WTC11 (cell line): ENCODE measurements at regions not wholly inside any gene's neighbourhood (a gene's known extent, or its start where the extent isn't known, plus 50 kb on each side); places are given as distances from the start of the nearest gene placed in this dataset.

Experiments used
- ATAC-seq: fragments of 200-7000 bp; cut with Tn5 transposase; 2 replicates; pipeline ENCODE4 v1.10.0; 2021; ENCODE audit warnings: mild to moderate bottlenecking, moderate library complexity
- CTCF ChIA-PET: fragments of 300-600 bp; sonication (Branson Sonifier 250); formaldehyde crosslinking; loops from one replicate; lab custom pipeline; 2021; ENCODE audit warnings: antibody characterized with exemption; lab: Charles Lee
- POLR2A ChIA-PET: fragments of 350-600 bp; sonication (Branson Sonifier 250); formaldehyde crosslinking; loops from one replicate; lab custom pipeline; 2021; ENCODE audit warnings: antibody characterized with exemption; lab: Charles Lee
- DNase-seq: peaks from one replicate; pipeline ENCODE4 v3.0.0; 2021; ENCODE audit warnings: low spot score
- H3K27ac Mint-ChIP-seq: 2 replicates; pipeline ENCODE4 v1.8.0; 2021; ENCODE audit warnings: mixed read lengths
- H3K27me3 Mint-ChIP-seq: 2 replicates; pipeline ENCODE4 v1.8.0; 2021; ENCODE audit warnings: low read depth, mild to moderate bottlenecking, moderate library complexity, mixed read lengths
- H3K36me3 Mint-ChIP-seq: 2 replicates; pipeline ENCODE4 v1.8.0; 2021; ENCODE audit warnings: mixed read lengths
- H3K4me1 Mint-ChIP-seq: 2 replicates; pipeline ENCODE4 v1.8.0; 2022; ENCODE audit warnings: mixed read lengths
- H3K4me3 Mint-ChIP-seq: 2 replicates; pipeline ENCODE4 v1.8.0; 2021; ENCODE audit warnings: mild to moderate bottlenecking, moderate library complexity, mixed read lengths
- H3K9me3 Mint-ChIP-seq: 2 replicates; pipeline ENCODE4 v1.8.0; 2021; ENCODE audit warnings: mixed read lengths
- ATF3 ChIP-seq: sonication (generic); formaldehyde crosslinking; conservative IDR thresholded peaks from 2 replicates; pipeline ENCODE4 v1.8.1; 2022; ENCODE audit warnings: mild to moderate bottlenecking, missing genetic modification reagents
- CDX4 ChIP-seq: fragments of 250-450 bp; sonication (Bioruptor Pico); IDR thresholded peaks from 2 replicates; pipeline ENCODE4 v1.9.0; 2021; ENCODE audit warnings: moderate library complexity, mild to moderate bottlenecking, inconsistent platforms, borderline replicate concordance
- CREM ChIP-seq: sonication (generic); formaldehyde crosslinking; IDR thresholded peaks from 2 replicates; pipeline ENCODE4 v1.8.1; 2022; ENCODE audit warnings: mild to moderate bottlenecking, missing genetic modification reagents, moderate library complexity
- EMX1 ChIP-seq: fragments of 250-450 bp; sonication (Bioruptor Pico); IDR thresholded peaks from 2 replicates; pipeline ENCODE4 v1.8.0; 2021; ENCODE audit warnings: mild to moderate bottlenecking
- FOXJ3 ChIP-seq: sonication (generic); formaldehyde crosslinking; IDR thresholded peaks from 2 replicates; pipeline ENCODE4 v1.9.0; 2021; ENCODE audit warnings: missing genetic modification reagents, mild to moderate bottlenecking, borderline replicate concordance
- FOXP1 ChIP-seq: sonication (generic); formaldehyde crosslinking; IDR thresholded peaks from 2 replicates; pipeline ENCODE4 v1.8.0; 2022; ENCODE audit warnings: missing genetic modification reagents, mild to moderate bottlenecking, moderate library complexity, borderline replicate concordance
- IRF1 ChIP-seq: sonication (generic); formaldehyde crosslinking; IDR thresholded peaks from 2 replicates; pipeline ENCODE4 v1.8.0; 2023; ENCODE audit warnings: missing genetic modification reagents
- JUN ChIP-seq: sonication (generic); formaldehyde crosslinking; IDR thresholded peaks from 2 replicates; pipeline ENCODE4 v1.8.0; 2023; ENCODE audit warnings: mild to moderate bottlenecking, missing genetic modification reagents
- NFYB ChIP-seq: sonication (generic); formaldehyde crosslinking; conservative IDR thresholded peaks from 2 replicates; pipeline ENCODE4 v1.8.0; 2022; ENCODE audit warnings: low read depth, missing genetic modification reagents
- RORB ChIP-seq: fragments of 250-450 bp; sonication (Bioruptor Pico); IDR thresholded peaks from 2 replicates; pipeline ENCODE4 v1.9.0; 2021; ENCODE audit warnings: mild to moderate bottlenecking
- SMAD4 ChIP-seq: sonication (generic); formaldehyde crosslinking; IDR thresholded peaks from 2 replicates; pipeline ENCODE4 v1.8.0; 2022; ENCODE audit warnings: mild to moderate bottlenecking, missing genetic modification reagents
- SOX15 ChIP-seq: fragments of 250-450 bp; sonication (Bioruptor Pico); IDR thresholded peaks from 2 replicates; pipeline ENCODE4 v1.9.0; 2021; ENCODE audit warnings: mild to moderate bottlenecking
- USF1 ChIP-seq: sonication (generic); formaldehyde crosslinking; IDR thresholded peaks from 2 replicates; pipeline ENCODE4 v1.8.0; 2022; ENCODE audit warnings: mild to moderate bottlenecking, missing genetic modification reagents
- ZNF121 ChIP-seq: sonication (generic); formaldehyde crosslinking; IDR thresholded peaks from 2 replicates; pipeline ENCODE4 v1.8.0; 2023; ENCODE audit warnings: missing genetic modification reagents
- ZNF232 ChIP-seq: sonication (generic); formaldehyde crosslinking; IDR thresholded peaks from 2 replicates; pipeline ENCODE4 v1.8.0; 2022; ENCODE audit warnings: mild to moderate bottlenecking, missing genetic modification reagents
- ZNF396 ChIP-seq: fragments of 250-450 bp; sonication (Bioruptor Pico); IDR thresholded peaks from 2 replicates; pipeline ENCODE4 v1.8.0; 2021; ENCODE audit warnings: mild to moderate bottlenecking, moderate library complexity, borderline replicate concordance
- ZNF671 ChIP-seq: fragments of 250-450 bp; sonication (Bioruptor Pico); IDR thresholded peaks from 2 replicates; pipeline ENCODE4 v1.8.0; 2021; ENCODE audit warnings: mild to moderate bottlenecking
- TF ChIP-seq, protein P1 (sequence below): sonication (generic); formaldehyde crosslinking; IDR thresholded peaks from 2 replicates; pipeline ENCODE4 v1.8.1; 2023; ENCODE audit warnings: mild to moderate bottlenecking, missing genetic modification reagents, moderate library complexity
- TF ChIP-seq, protein P2 (sequence below): sonication (generic); formaldehyde crosslinking; IDR thresholded peaks from 2 replicates; pipeline ENCODE4 v1.8.1; 2023; ENCODE audit warnings: mild to moderate bottlenecking, missing genetic modification reagents, moderate library complexity
- TF ChIP-seq, protein P3 (sequence below): fragments of 250-450 bp; sonication (Bioruptor Pico); conservative IDR thresholded peaks from 2 replicates; pipeline ENCODE4 v1.9.0; 2021; ENCODE audit warnings: mild to moderate bottlenecking
- TF ChIP-seq, protein P4 (sequence below): sonication (generic); formaldehyde crosslinking; IDR thresholded peaks from 2 replicates; pipeline ENCODE4 v1.8.1; 2022; ENCODE audit warnings: missing genetic modification reagents, borderline replicate concordance
- TF ChIP-seq, protein P5 (sequence below): sonication (generic); formaldehyde crosslinking; IDR thresholded peaks from 2 replicates; pipeline ENCODE4 v1.8.1; 2022; ENCODE audit warnings: low read depth, missing genetic modification reagents, borderline replicate concordance
- TF ChIP-seq, protein P6 (sequence below): fragments of 250-450 bp; sonication (Bioruptor Pico); IDR thresholded peaks from 2 replicates; pipeline ENCODE4 v1.8.0; 2021; ENCODE audit warnings: mild to moderate bottlenecking

- TF ChIP-seq ZNF232 (CRISPR knock-in tag) (no peak), RORB (CRISPR knock-in tag) (no peak)
Observed at GRCh38 chr20:59416916-59417315, 116.5 kb downstream of the EDN3 start (continued).

DNA sequence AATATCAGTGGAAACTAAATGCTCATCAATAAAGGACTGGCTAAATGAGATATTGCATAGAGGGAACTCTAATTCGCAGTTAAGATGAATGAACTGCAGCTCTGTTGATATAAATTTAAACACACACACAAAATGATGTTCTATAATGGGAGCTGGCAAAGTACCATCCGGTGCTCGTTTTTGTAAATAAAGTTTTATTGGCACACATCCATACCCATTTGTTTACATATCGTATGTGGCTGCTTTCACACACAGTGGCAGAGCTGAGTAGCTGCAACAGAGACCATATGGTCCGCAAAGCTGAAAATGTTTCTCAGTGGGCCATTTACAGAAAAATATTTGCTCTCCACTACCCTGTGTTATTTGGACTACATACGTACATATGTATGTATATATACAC lies 120.7 kb downstream of the EDN3 start:
- no peaks in the 10 kb centered on the region for H3K9me3 Mint-ChIP-seq
- ChIA-PET CTCF (interaction anchor here (1.3 kb wide), 1 partner anchor 75 kb away, joined by 6 read pairs; no protein-coding TSS in a partner anchor), POLR2A (no interaction called here)
- H3K36me3 Mint-ChIP-seq, result no peaks in the 10 kb centered on the region
- no peak overlapping the region for H3K4me3 Mint-ChIP-seq
- H3K27me3 Mint-ChIP-seq, result peaks cover 5% of the 10 kb centered on the region; the same call in 1 of the 2 replicates
- H3K4me1 Mint-ChIP-seq, result no peaks in the 10 kb centered on the region
- ATAC-seq, result no peak
- DNase-seq, result no peak
- TF ChIP-seq USF1 (CRISPR knock-in tag) (no peak), SMAD4 (CRISPR knock-in tag) (no peak), FOXJ3 (CRISPR knock-in tag) (no peak), IRF1 (CRISPR knock-in tag) (no peak), CDX4 (CRISPR knock-in tag) (no peak), ZNF232 (CRISPR knock-in tag) (no peak), FOXP1 (no peak), ZNF121 (no peak), ZNF396 (CRISPR knock-in tag) (no peak), EMX1 (CRISPR knock-in tag) (no peak), RORB (CRISPR knock-in tag) (no peak), CREM (CRISPR knock-in tag) (no peak)
- TF ChIP-seq, protein P1, sequence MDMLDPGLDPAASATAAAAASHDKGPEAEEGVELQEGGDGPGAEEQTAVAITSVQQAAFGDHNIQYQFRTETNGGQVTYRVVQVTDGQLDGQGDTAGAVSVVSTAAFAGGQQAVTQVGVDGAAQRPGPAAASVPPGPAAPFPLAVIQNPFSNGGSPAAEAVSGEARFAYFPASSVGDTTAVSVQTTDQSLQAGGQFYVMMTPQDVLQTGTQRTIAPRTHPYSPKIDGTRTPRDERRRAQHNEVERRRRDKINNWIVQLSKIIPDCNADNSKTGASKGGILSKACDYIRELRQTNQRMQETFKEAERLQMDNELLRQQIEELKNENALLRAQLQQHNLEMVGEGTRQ (CRISPR knock-in tag), result no peak
- TF ChIP-seq, protein P2, sequence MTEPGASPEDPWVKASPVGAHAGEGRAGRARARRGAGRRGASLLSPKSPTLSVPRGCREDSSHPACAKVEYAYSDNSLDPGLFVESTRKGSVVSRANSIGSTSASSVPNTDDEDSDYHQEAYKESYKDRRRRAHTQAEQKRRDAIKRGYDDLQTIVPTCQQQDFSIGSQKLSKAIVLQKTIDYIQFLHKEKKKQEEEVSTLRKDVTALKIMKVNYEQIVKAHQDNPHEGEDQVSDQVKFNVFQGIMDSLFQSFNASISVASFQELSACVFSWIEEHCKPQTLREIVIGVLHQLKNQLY (CRISPR knock-in tag), result no peak
- TF ChIP-seq, protein P3, sequence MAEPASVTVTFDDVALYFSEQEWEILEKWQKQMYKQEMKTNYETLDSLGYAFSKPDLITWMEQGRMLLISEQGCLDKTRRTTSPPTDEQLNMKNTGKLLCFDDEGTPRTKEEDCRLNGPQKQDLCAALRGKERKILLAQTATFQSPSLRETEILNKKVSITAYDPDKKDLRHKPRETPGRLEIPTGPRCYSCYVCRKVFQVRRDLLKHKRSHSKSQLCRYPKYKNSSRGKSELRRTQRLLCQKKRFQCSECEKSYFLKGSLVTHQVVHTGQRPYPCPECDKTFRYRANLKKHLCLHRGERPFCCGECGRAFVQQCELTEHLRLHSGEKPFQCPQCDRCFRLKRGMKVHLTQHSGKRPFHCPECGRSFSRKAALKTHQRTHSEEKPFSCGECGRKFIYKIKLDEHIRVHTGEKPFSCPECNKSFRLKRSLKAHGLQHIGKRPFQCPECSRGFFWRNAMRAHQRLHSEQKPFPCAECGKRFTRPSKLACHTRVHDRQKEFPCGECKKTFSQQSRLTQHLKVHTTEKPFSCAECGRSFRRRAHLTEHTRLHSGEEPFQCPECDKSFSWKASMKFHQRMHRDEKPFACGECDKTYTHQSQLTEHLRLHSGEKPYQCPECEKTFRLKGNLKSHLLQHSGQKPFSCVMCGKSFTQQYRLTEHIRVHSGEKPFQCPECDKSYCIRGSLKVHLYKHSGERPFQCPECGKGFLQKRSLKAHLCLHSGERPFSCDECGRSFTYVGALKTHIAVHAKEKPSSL, result no peak
- no peak overlapping the region for H3K27ac Mint-ChIP-seq

DNA sequence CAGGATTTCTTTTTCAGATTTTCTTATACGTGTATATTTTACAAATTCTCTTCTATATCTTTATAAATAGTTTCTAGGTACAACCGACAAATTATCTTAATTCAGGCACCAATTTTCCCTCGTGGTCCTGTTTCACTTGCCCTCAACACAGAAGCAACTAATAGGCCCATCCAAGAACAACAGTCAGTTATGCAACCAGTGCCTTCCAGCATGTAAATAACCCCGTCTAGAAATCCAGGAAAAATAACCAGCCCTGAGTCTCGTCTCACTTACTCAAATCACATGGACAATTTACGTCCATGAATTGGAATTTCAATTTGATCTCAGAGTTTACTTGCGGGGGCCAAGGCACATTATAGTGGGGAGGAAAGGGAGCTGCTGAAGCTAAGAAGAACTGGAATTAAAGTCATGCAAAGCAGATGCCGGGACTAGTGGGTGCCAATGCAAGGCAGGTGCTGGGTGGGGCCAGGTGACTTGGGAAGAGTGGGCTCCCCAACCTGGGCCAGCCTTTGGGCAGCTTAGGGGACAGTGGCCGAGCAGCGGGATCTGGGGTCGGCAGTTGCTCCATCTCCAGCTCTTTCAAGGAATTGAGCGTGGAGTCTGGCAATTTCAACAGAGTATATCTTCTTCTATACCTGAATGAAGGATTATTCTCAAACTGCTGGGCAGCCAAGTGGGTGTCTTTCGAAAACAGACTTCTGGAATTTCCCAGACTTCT lies 121.7 kb downstream of the EDN3 start:
- CTCF ChIA-PET, result no interaction called here
- POLR2A ChIA-PET, result no interaction called here
- TF ChIP-seq FOXP1, result no peak
- no peak for TF ChIP-seq NFYB (CRISPR knock-in tag)
- no peak for TF ChIP-seq ATF3
- TF ChIP-seq, protein P4, sequence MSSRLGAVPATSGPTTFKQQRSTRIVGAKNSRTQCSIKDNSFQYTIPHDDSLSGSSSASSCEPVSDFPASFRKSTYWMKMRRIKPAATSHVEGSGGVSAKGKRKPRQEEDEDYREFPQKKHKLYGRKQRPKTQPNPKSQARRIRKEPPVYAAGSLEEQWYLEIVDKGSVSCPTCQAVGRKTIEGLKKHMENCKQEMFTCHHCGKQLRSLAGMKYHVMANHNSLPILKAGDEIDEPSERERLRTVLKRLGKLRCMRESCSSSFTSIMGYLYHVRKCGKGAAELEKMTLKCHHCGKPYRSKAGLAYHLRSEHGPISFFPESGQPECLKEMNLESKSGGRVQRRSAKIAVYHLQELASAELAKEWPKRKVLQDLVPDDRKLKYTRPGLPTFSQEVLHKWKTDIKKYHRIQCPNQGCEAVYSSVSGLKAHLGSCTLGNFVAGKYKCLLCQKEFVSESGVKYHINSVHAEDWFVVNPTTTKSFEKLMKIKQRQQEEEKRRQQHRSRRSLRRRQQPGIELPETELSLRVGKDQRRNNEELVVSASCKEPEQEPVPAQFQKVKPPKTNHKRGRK (CRISPR knock-in tag), result no peak
- TF ChIP-seq, protein P5, sequence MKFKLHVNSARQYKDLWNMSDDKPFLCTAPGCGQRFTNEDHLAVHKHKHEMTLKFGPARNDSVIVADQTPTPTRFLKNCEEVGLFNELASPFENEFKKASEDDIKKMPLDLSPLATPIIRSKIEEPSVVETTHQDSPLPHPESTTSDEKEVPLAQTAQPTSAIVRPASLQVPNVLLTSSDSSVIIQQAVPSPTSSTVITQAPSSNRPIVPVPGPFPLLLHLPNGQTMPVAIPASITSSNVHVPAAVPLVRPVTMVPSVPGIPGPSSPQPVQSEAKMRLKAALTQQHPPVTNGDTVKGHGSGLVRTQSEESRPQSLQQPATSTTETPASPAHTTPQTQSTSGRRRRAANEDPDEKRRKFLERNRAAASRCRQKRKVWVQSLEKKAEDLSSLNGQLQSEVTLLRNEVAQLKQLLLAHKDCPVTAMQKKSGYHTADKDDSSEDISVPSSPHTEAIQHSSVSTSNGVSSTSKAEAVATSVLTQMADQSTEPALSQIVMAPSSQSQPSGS (CRISPR knock-in tag), result no peak
- TF ChIP-seq ZNF671, result no peak
- no peak for TF ChIP-seq JUN (CRISPR knock-in tag)
- TF ChIP-seq, protein P6, sequence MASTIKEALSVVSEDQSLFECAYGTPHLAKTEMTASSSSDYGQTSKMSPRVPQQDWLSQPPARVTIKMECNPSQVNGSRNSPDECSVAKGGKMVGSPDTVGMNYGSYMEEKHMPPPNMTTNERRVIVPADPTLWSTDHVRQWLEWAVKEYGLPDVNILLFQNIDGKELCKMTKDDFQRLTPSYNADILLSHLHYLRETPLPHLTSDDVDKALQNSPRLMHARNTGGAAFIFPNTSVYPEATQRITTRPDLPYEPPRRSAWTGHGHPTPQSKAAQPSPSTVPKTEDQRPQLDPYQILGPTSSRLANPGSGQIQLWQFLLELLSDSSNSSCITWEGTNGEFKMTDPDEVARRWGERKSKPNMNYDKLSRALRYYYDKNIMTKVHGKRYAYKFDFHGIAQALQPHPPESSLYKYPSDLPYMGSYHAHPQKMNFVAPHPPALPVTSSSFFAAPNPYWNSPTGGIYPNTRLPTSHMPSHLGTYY (CRISPR knock-in tag), result no peak
- no peak for TF ChIP-seq SOX15 (CRISPR knock-in tag)

More for the DNA sequence above, 121.7 kb downstream of the EDN3 start:
- H3K27ac Mint-ChIP-seq, result no peak overlapping the region
- no peak overlapping the region for H3K4me3 Mint-ChIP-seq
- H3K4me1 Mint-ChIP-seq, result no peaks in the 10 kb centered on the region
- H3K27me3 Mint-ChIP-seq, result peaks cover 8% of the 10 kb centered on the region; the same call in 1 of the 2 replicates
- H3K36me3 Mint-ChIP-seq, result no peaks in the 10 kb centered on the region
- ATAC-seq, result no peak
- no peaks in the 10 kb centered on the region for H3K9me3 Mint-ChIP-seq
- no peak for DNase-seq
